GM19328 (cell line): ENCODE measurements at regions not wholly inside any gene's neighbourhood (a gene's known extent, or its start where the extent isn't known, plus 50 kb on each side); places are given as distances from the start of the nearest gene placed in this dataset.
"Not testable (repeated sequence)": the region's sequence is repeated elsewhere in the genome, so short reads cannot be mapped to it uniquely, and the experiment has no call there.

Source experiments
- ATAC-seq: cut with Tn5 transposase; IDR thresholded peaks from one replicate; pipeline ENCODE4 v1.9.1; 2021; ENCODE audit warnings: mild to moderate bottlenecking, moderate library complexity; ENCODE audit not compliant: unreplicated experiment

DNA sequence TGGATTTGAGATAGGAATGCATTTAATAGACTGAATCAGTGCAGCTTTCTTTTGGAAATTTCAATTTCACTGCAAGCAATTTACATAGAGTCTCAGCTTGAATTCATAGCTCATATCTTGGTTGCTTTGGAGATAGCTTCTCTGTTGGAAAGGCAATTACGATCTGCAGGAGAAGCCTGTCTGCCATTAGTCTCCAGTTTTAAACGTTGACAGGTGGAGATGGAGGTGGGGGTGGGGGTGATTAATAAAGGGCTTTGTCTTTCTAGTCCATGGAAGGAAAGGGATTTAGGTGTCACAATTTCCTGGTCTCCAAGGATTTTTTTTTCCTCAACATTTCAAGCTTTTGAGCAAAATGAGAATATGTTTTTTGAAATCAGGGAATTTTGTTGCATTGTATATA is 184.7 kb downstream of the CARTPT start:
- no peak for ATAC-seq

GRCh38 chr5:71904852-71905251 is 185.8 kb downstream of the CARTPT start:
- ATAC-seq = no peak

DNA sequence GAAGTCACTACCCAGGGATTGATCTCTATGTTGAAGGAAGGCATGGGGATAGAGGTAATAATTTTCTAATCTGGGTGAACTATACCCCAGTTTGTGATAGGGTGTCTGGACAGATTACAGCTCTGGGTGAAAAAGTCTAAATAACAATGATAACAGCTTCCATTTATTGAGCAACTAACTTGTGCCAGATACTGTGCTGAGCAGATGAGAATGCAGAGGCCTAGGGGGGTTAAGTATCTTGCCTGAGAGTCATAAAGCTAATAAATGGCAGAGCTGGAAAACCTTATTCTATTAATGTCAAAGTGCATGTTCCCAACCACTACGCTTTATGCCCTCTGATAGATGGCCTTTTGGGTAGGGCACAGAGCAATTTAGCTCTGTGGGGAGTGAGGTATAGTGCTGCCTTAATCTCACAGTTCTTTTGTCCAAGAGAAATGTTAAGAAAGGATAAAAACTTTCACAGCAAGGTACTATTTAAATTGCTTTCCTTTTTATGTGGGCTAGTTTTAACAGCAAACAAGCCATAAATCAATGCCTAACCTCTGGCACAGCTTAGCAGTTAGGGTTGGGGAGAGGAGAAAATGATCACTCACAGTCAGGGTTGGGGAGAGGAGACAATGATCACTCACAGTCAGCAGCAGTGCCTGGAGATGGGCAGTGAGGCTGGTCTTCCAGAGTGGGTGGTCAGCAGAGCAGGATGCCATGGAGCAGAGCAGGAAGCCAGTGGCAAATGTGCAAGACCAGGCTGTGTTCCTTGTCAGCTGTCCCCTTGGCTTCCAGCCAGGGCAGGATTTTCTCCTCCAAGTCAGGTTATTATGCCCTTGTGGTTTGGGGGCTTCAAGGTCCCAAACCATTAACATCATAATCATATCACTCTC is 187.0 kb downstream of the CARTPT start:
- no peak for ATAC-seq

GRCh38 chr5:71907001-71907588 is 188.0 kb downstream of the CARTPT start:
- no peak for ATAC-seq

DNA sequence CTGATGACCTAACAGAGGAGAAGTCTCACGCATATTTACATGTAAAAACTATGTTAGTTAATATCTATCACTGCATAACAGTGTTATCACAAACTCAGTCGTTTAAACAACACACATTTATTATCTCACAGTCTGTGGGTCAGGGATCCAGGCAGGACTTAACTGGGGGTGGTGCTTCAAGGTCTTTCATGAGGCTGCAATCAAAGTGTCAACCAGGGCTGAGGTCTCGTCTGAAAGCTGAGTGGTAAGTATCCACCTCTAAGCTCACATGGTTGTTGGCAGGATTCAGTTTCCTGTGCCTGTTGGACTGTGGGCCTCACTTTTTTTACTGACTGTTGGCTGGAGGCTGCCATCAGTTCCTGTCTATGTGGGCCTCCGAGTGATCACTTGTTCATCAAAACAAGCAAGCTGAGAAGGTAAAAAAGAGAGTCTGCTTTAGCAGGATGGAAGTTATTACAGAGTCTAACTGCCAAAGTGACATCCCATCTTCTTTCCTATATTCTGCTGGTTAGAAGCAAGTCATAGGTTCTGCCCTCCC is 188.6 kb downstream of the CARTPT start:
- ATAC-seq = no peak

- ATAC-seq = no peak
These were observed 191.7 kb downstream of the CARTPT start for GRCh38 chr5:71910741-71911140.

- no peak for ATAC-seq
These were observed 192.9 kb downstream of the CARTPT start for GRCh38 chr5:71912021-71912420.

DNA sequence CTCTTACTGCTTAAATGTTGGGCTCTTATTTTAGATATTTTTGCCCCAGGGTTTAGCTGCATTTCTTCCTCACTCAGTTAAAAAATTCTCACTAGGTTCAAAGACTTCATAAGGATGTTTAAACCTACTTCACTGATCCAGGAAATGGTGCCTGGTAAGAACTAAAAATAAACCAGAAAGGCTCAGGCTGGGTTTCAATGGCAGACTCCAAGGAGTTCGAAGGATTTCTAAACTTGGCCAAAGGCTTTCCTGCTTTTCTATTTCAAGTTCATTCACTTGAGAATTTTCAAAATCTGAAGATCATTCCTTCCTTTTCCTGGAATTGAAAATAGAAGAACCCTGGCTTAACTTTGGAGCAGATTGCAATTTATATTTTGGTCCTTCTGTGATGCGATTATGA is 193.0 kb upstream of the MAP1B start:
- ATAC-seq = no peak

DNA sequence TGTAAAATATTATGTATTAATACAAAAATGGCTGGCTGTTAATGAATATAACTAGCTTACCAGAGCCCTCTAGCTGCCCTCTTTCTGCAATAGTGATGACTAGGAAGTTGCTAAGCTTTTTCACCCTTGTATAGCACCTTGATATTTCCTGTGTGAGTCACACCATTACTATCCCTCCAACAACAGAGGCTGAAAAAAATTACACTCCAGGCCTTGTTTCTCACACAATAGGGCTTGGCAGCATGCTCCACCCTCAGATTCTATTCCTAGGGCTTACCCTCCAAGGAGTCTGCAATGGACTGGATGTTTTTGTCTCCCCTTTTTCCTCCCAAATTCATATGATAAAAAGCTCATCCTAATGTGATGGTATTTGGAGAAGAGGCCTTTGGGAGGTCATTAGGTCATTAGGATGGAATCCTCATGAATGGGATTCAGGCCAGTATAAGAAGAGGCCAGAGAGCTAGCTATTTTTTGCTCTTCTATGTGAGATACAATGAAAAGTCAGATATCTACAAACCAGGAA is 184.6 kb upstream of the MAP1B start:
- ATAC-seq = no peak

GRCh38 chr5:71923755-71924154 is 183.5 kb upstream of the MAP1B start:
- ATAC-seq = no peak

- ATAC-seq = no peak
These were observed 182.9 kb upstream of the MAP1B start for GRCh38 chr5:71924325-71924724.

- no peak for ATAC-seq
These were observed 182.3 kb upstream of the MAP1B start for GRCh38 chr5:71924980-71925379.

GRCh38 chr5:71925608-71926091 is 181.6 kb upstream of the MAP1B start:
- ATAC-seq = no peak

- no peak for ATAC-seq
These were observed 178.3 kb upstream of the MAP1B start for GRCh38 chr5:71929003-71929402.

DNA sequence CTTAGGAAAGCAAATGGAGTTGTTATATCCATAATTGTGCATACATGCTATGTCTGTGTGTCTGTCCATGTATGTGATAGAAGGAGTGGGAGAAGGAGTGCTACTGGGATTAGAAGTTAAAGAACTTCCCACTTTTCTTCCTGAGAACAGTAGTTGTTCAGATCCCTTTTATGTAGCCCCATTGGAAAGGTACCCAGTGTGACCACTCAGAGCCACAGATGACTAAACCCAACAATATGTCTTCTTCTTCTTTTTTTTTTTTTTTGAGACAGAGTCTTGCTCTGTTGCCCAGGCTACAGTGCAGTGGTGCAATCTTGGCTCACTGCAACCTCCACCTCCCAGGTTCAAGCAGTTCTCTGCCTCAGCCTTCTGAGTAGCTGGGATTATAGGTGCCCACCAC is 176.7 kb upstream of the MAP1B start:
- ATAC-seq = not testable (repeated sequence)

DNA sequence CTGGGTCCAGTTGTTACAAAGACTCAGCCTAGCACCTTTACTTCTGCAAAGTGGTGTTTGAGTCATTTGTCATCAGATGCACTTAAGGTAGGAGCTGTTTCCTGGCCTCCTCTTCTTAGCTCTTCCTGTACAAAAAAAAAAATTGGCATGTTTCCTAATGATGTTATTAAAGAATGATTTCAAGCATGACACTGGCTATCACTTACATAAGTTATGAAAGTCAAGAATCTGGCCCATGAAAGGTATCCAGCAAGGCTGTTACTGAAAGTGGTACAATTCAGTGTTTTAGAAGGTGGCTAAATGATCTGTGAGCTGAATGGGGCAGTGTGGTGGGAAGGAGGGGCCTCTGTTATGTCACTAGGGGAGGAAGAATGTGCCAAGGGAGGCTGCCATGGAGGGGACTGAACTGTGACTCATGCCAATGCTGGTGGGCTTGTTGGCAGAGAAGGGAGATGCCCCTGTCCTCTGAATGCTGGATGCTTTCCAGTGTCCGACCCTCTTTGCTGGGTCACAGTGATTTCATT is 175.1 kb upstream of the MAP1B start:
- no peak for ATAC-seq

GRCh38 chr5:71932655-71933338 is 174.5 kb upstream of the MAP1B start:
- ATAC-seq = no peak

- no peak for ATAC-seq
These were observed 173.0 kb upstream of the MAP1B start for GRCh38 chr5:71934322-71934721.

DNA sequence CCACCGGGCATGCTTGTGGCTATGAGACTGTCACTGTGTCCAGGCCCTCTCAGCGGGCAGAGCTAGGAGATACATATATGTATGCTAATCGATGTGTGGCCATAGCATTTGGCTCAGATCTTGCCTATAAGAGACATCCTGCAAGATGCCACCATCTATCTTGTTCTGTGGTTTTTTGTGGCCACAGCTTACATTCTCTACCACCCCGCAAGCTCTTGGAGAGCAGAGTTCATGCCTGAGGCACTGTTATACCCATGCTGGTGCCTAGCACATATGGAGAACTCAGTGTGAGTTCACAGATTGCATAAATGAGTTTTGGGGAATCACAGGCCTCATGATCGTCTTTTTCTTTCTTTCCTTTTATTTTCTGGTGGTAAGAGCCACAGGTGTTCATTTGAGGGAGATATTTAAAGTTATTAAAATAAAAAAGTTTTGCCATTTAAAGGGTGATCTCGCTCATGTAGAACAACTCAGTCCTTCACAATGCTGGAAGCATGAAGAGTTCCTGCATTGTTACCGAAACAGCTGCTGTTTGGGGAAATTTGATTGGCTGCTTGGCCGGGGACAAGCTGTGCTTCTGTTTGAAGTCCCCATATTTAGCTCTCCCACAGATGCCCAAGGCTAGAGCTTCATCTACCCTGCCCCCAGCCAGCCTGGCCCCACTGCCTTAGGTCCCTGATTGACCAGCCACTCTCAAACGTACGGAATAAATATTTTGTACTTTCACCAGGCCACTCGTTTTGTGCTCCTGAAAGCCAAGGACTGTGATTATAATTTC is 169.2 kb upstream of the MAP1B start:
- no peak for ATAC-seq

DNA sequence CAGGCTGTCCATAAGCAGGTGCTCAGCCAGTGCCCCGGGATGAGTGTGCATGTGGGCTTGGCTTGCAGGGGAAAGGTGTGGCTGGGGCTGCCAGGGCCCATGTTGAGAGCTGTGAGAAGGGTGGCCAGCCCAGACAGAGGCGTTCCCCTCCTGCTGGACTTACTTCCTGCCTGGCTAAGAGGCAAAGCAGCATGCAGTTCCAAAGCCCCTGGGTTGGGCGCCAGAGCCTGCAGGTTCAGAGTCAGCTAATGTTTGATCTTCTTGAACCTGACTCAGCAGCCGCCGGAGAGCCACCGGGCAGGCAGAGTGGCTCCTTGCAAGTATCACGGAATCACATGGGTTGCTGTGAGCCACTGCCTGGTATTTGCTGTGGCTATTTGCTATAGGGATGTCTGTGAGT is 168.4 kb upstream of the MAP1B start:
- no peak for ATAC-seq
